ENCODE measurements at regions not wholly inside any gene's neighbourhood (a gene's known extent, or its start where the extent isn't known, plus 50 kb on each side); places are given as distances from the start of the nearest gene placed in this dataset.

DNA sequence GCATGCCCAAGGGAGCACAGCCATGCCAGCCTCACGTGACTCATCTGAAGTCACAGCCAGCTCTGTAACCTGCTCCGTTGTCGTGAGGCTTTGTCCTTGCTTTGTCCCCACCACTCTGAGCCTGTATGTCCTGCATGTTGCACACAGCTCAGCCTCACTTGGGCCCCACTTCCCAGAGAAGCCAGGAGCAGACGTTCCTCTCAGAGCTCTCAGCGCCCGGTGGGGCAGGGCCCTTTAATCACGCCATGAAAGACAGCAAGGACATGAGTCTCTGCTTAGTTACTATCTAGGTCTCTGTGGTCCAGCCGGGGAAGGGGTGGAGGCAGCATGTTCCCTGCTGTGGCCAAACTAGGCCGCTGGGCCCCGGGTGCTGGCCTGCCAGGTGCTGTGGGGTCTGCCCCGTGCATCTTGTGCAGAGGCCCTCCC, 127.4 kb upstream of the FAM20C start:
- Histone ChIP-seq H3K4me2 (ENCODE audit: low read length) (no peak overlapping the region), H3K27me3 (ENCODE audit: insufficient read depth, low read length) (no peaks in the 10 kb centered on the region), H3K23ac (ENCODE audit: low read length) (no peak overlapping the region), H3K18ac (ENCODE audit: low read length) (no peak overlapping the region), H4K8ac (ENCODE audit: low read depth, low read length) (no peak overlapping the region), H3K27ac (ENCODE audit: low read depth, low read length) (no peak overlapping the region), H3K4me1 (ENCODE audit: control insufficient read depth in 1 of 2, insufficient read depth in 2 of 2, low read length in 2 of 2) (no peaks in the 10 kb centered on the region), H3K4me3 (ENCODE audit: low read depth, low read length) (no peak overlapping the region), H3K79me1 (ENCODE audit: low read length) (no peaks in the 10 kb centered on the region), H4K91ac (ENCODE audit: low read depth, low read length) (no peak overlapping the region), H2BK12ac (ENCODE audit: low read length) (no peak overlapping the region), H3K9me3 (ENCODE audit: insufficient read depth, low read depth, low read length) (no peaks in the 10 kb centered on the region), H2AK5ac (ENCODE audit: low read length) (no peak overlapping the region), H3K79me2 (ENCODE audit: control insufficient read depth, insufficient read depth, low read length, poor library complexity) (no peaks in the 10 kb centered on the region), H2AFZ (ENCODE audit: insufficient read depth, low read length, poor library complexity) (no peak overlapping the region), H3K4ac (ENCODE audit: low read depth, low read length) (no peak overlapping the region), H3K36me3 (ENCODE audit: control insufficient read depth in 1 of 2, insufficient read depth in 2 of 2, low read length in 2 of 2) (no peaks in the 10 kb centered on the region), H3K14ac (ENCODE audit: low read length) (no peak overlapping the region), H2BK5ac (ENCODE audit: low read depth, low read length, poor library complexity) (no peak overlapping the region), H2BK120ac (ENCODE audit: insufficient read depth, low read length, poor library complexity) (no peak overlapping the region), H4K12ac (ENCODE audit: low read depth, low read length) (no peak overlapping the region), H3K9ac (ENCODE audit: low read length) (no peak overlapping the region)
- whole genome bisulfite sequencing (ENCODE audit: extremely low coverage, insufficient coverage, insufficient read length): no CpG with 5 or more reads among the region's 11 CpGs
- no peak for DNase-seq

DNA sequence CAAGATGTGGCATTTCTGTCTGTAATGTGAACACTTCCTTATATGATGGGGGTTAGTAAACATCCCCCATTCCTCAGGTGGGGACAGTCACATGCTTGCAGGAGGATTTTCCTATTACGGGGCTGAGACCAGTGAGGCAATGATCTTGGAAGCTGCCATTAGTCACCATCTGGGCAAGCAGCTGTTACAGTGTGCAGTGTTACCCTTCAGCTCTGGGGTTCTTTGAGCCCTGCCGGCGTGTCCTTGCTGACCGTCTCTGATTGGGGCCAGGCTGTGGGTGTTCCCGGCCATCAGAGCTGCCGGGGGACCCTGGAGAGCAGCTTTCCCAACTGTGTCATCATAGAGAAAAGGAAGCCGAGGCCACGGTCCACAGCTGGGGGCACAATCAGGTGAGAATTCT, 126.8 kb upstream of the FAM20C start:
- H2AFZ ChIP-seq (ENCODE audit: insufficient read depth, low read length, poor library complexity): no peak overlapping the region
- no peak overlapping the region for H3K4ac ChIP-seq (ENCODE audit: low read depth, low read length)
- H3K79me2 ChIP-seq (ENCODE audit: control insufficient read depth, insufficient read depth, low read length, poor library complexity): no peaks in the 10 kb centered on the region
- H2BK5ac ChIP-seq (ENCODE audit: low read depth, low read length, poor library complexity): no peak overlapping the region
- H2AK5ac ChIP-seq (ENCODE audit: low read length): no peak overlapping the region
- H3K18ac ChIP-seq (ENCODE audit: low read length): no peak overlapping the region
- no peaks in the 10 kb centered on the region for H3K79me1 ChIP-seq (ENCODE audit: low read length)
- no peak overlapping the region for H3K4me2 ChIP-seq (ENCODE audit: low read length)
- no peak overlapping the region for H3K9ac ChIP-seq (ENCODE audit: low read length)
- no peaks in the 10 kb centered on the region for H3K4me1 ChIP-seq (ENCODE audit: control insufficient read depth in 1 of 2, insufficient read depth in 2 of 2, low read length in 2 of 2)
- H3K27ac ChIP-seq (ENCODE audit: low read depth, low read length): no peak overlapping the region
- H3K14ac ChIP-seq (ENCODE audit: low read length): no peak overlapping the region
- WGBS (ENCODE audit: extremely low coverage, insufficient coverage, insufficient read length): no CpG with 5 or more reads among the region's 8 CpGs
- no peak overlapping the region for H3K23ac ChIP-seq (ENCODE audit: low read length)
- DNase-seq: peak; percentile 12 to 37
- H3K27me3 ChIP-seq (ENCODE audit: insufficient read depth, low read length): no peaks in the 10 kb centered on the region
- H4K8ac ChIP-seq (ENCODE audit: low read depth, low read length): no peak overlapping the region
- no peak overlapping the region for H2BK120ac ChIP-seq (ENCODE audit: insufficient read depth, low read length, poor library complexity)
- no peak overlapping the region for H3K4me3 ChIP-seq (ENCODE audit: low read depth, low read length)
- H3K36me3 ChIP-seq (ENCODE audit: control insufficient read depth in 1 of 2, insufficient read depth in 2 of 2, low read length in 2 of 2): no peaks in the 10 kb centered on the region
- no peak overlapping the region for H4K91ac ChIP-seq (ENCODE audit: low read depth, low read length)
- no peak overlapping the region for H4K12ac ChIP-seq (ENCODE audit: low read depth, low read length)
- no peaks in the 10 kb centered on the region for H3K9me3 ChIP-seq (ENCODE audit: insufficient read depth, low read depth, low read length)
- no peak overlapping the region for H2BK12ac ChIP-seq (ENCODE audit: low read length)

DNA sequence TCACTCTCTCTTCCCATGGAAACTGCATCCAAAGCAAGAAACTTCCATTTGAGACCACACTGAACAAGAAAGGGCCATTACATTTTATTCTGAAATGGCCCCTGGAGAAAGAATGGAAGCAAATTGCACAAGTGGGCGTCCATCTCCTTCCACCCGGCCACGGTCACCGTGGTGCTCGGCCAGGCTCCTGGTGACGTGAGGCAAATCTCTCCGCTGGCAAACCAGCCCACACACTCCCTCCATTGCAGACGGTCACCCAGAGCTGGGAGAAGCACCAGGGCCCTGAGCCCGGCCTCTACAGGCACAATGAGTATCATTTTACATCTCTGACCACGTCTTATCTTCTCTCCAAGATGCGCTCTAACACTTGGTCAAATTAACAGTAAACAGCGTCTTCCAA, 126.1 kb upstream of the FAM20C start:
- Histone ChIP-seq H4K8ac (ENCODE audit: low read depth, low read length) (no peak overlapping the region), H4K91ac (ENCODE audit: low read depth, low read length) (no peak overlapping the region), H3K4ac (ENCODE audit: low read depth, low read length) (no peak overlapping the region), H3K4me3 (ENCODE audit: low read depth, low read length) (no peak overlapping the region), H3K36me3 (ENCODE audit: control insufficient read depth in 1 of 2, insufficient read depth in 2 of 2, low read length in 2 of 2) (no peaks in the 10 kb centered on the region), H3K9ac (ENCODE audit: low read length) (no peak overlapping the region), H4K12ac (ENCODE audit: low read depth, low read length) (no peak overlapping the region), H2AFZ (ENCODE audit: insufficient read depth, low read length, poor library complexity) (no peak overlapping the region), H3K27ac (ENCODE audit: low read depth, low read length) (no peak overlapping the region), H2BK12ac (ENCODE audit: low read length) (no peak overlapping the region), H2BK5ac (ENCODE audit: low read depth, low read length, poor library complexity) (no peak overlapping the region), H3K27me3 (ENCODE audit: insufficient read depth, low read length) (no peaks in the 10 kb centered on the region), H3K9me3 (ENCODE audit: insufficient read depth, low read depth, low read length) (no peaks in the 10 kb centered on the region), H3K79me2 (ENCODE audit: control insufficient read depth, insufficient read depth, low read length, poor library complexity) (no peaks in the 10 kb centered on the region), H3K14ac (ENCODE audit: low read length) (no peak overlapping the region), H2BK120ac (ENCODE audit: insufficient read depth, low read length, poor library complexity) (no peak overlapping the region), H2AK5ac (ENCODE audit: low read length) (no peak overlapping the region), H3K18ac (ENCODE audit: low read length) (no peak overlapping the region), H3K4me2 (ENCODE audit: low read length) (no peak overlapping the region), H3K23ac (ENCODE audit: low read length) (no peak overlapping the region), H3K4me1 (ENCODE audit: control insufficient read depth in 1 of 2, insufficient read depth in 2 of 2, low read length in 2 of 2) (no peaks in the 10 kb centered on the region), H3K79me1 (ENCODE audit: low read length) (no peaks in the 10 kb centered on the region)
- WGBS (ENCODE audit: extremely low coverage, insufficient coverage, insufficient read length): no CpG with 5 or more reads among the region's 12 CpGs
- DNase-seq: no peak

DNA sequence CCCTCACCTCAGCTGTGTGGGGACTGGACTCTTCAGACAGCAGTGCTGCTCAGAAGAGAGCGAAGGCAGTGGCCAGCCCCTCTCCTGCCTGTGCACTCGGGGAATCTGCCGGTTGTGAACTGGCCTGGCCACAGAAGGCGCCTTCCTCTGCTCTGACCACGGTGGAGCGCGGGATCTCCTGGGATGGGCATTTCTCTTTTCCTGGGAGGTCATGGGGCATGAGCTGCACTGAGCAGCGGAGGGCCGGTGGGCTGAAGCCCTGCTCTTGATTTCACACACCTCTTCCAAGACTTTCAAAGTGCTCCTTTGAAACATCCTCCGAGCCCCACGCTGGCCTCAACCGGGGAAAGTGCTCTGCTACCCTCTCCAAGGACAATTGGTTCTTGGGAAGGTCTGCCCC, 125.6 kb upstream of the FAM20C start:
- Histone ChIP-seq H3K36me3 (ENCODE audit: control insufficient read depth in 1 of 2, insufficient read depth in 2 of 2, low read length in 2 of 2) (no peaks in the 10 kb centered on the region), H3K9ac (ENCODE audit: low read length) (no peak overlapping the region), H2BK120ac (ENCODE audit: insufficient read depth, low read length, poor library complexity) (no peak overlapping the region), H4K12ac (ENCODE audit: low read depth, low read length) (no peak overlapping the region), H3K4me1 (ENCODE audit: control insufficient read depth in 1 of 2, insufficient read depth in 2 of 2, low read length in 2 of 2) (no peaks in the 10 kb centered on the region), H2BK12ac (ENCODE audit: low read length) (no peak overlapping the region), H2BK5ac (ENCODE audit: low read depth, low read length, poor library complexity) (no peak overlapping the region), H3K9me3 (ENCODE audit: insufficient read depth, low read depth, low read length) (no peaks in the 10 kb centered on the region), H3K4ac (ENCODE audit: low read depth, low read length) (no peak overlapping the region), H3K4me2 (ENCODE audit: low read length) (no peak overlapping the region), H3K27me3 (ENCODE audit: insufficient read depth, low read length) (no peaks in the 10 kb centered on the region), H2AFZ (ENCODE audit: insufficient read depth, low read length, poor library complexity) (no peak overlapping the region), H3K27ac (ENCODE audit: low read depth, low read length) (no peak overlapping the region), H3K79me2 (ENCODE audit: control insufficient read depth, insufficient read depth, low read length, poor library complexity) (no peaks in the 10 kb centered on the region), H3K79me1 (ENCODE audit: low read length) (no peaks in the 10 kb centered on the region), H4K8ac (ENCODE audit: low read depth, low read length) (no peak overlapping the region), H3K14ac (ENCODE audit: low read length) (no peak overlapping the region), H2AK5ac (ENCODE audit: low read length) (no peak overlapping the region), H3K18ac (ENCODE audit: low read length) (no peak overlapping the region), H4K91ac (ENCODE audit: low read depth, low read length) (no peak overlapping the region), H3K4me3 (ENCODE audit: low read depth, low read length) (no peak overlapping the region), H3K23ac (ENCODE audit: low read length) (no peak overlapping the region)
- no peak for DNase-seq
- no CpG with 5 or more reads among the region's 12 CpGs for WGBS (ENCODE audit: extremely low coverage, insufficient coverage, insufficient read length)

Data from trophoblast cell (in vitro differentiated cells and primary cell).